ENCODE measurements at regions not wholly inside any gene's neighbourhood (a gene's known extent, or its start where the extent isn't known, plus 50 kb on each side); places are given as distances from the start of the nearest gene placed in this dataset.

GRCh38 chr2:129334128-129334527 is 645.3 kb upstream of the RAB6C start:
- ATAC-seq, result no peak
- no peaks in the 10 kb centered on the region for H3K27me3 Mint-ChIP-seq (ENCODE audit: low read depth)

GRCh38 chr2:129334696-129335410 is 644.6 kb upstream of the RAB6C start:
- Mint-ChIP-seq H3K9me3 (peaks cover 10% of the 10 kb centered on the region; the same call in 1 of the 2 replicates), H3K27me3 (ENCODE audit: low read depth) (no peaks in the 10 kb centered on the region), H3K36me3 (no peaks in the 10 kb centered on the region), H3K27ac (no peak overlapping the region), H3K4me3 (no peak overlapping the region), H3K4me1 (no peaks in the 10 kb centered on the region)
- ChIA-PET CTCF (no interaction called here), POLR2A (no interaction called here)
- TF ChIP-seq SOX15 (CRISPR knock-in tag; IDR thresholded peaks at IDR 0.05) (no peak), JAZF1 (CRISPR knock-in tag; IDR thresholded peaks at IDR 0.05) (no peak), NFATC4 (CRISPR knock-in tag; IDR thresholded peaks at IDR 0.05) (no peak), CREB1 (CRISPR knock-in tag; IDR thresholded peaks at IDR 0.05) (no peak), TEAD4 (CRISPR knock-in tag; IDR thresholded peaks at IDR 0.05) (no peak), SMAD3 (CRISPR knock-in tag; IDR thresholded peaks at IDR 0.05; ENCODE audit: borderline replicate concordance) (no peak), PRDM15 (CRISPR knock-in tag; IDR thresholded peaks at IDR 0.05) (no peak), FOXP4 (CRISPR knock-in tag; IDR thresholded peaks at IDR 0.05) (no peak), MYBL2 (CRISPR knock-in tag; IDR thresholded peaks at IDR 0.05) (no peak)
- TF ChIP-seq, protein P1, sequence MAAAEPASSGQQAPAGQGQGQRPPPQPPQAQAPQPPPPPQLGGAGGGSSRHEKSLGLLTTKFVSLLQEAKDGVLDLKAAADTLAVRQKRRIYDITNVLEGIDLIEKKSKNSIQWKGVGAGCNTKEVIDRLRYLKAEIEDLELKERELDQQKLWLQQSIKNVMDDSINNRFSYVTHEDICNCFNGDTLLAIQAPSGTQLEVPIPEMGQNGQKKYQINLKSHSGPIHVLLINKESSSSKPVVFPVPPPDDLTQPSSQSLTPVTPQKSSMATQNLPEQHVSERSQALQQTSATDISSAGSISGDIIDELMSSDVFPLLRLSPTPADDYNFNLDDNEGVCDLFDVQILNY (CRISPR knock-in tag; IDR thresholded peaks at IDR 0.05), result no peak
- DNase-seq (ENCODE audit: low spot score), result no peak
- no peak for ATAC-seq

More at GRCh38 chr2:129334128-129334527, 645.3 kb upstream of the RAB6C start:
- DNase-seq (ENCODE audit: low spot score), result no peak
- no peak overlapping the region for H3K4me3 Mint-ChIP-seq
- CTCF ChIA-PET, result no interaction called here
- no peak for TF ChIP-seq CREB1 (CRISPR knock-in tag; IDR thresholded peaks at IDR 0.05)
- TF ChIP-seq, protein P2, sequence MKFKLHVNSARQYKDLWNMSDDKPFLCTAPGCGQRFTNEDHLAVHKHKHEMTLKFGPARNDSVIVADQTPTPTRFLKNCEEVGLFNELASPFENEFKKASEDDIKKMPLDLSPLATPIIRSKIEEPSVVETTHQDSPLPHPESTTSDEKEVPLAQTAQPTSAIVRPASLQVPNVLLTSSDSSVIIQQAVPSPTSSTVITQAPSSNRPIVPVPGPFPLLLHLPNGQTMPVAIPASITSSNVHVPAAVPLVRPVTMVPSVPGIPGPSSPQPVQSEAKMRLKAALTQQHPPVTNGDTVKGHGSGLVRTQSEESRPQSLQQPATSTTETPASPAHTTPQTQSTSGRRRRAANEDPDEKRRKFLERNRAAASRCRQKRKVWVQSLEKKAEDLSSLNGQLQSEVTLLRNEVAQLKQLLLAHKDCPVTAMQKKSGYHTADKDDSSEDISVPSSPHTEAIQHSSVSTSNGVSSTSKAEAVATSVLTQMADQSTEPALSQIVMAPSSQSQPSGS (CRISPR knock-in tag; IDR thresholded peaks at IDR 0.05; ENCODE audit: borderline replicate concordance, low read depth), result no peak
- no peak for TF ChIP-seq NFATC4 (CRISPR knock-in tag; IDR thresholded peaks at IDR 0.05)
- TF ChIP-seq, protein P3, sequence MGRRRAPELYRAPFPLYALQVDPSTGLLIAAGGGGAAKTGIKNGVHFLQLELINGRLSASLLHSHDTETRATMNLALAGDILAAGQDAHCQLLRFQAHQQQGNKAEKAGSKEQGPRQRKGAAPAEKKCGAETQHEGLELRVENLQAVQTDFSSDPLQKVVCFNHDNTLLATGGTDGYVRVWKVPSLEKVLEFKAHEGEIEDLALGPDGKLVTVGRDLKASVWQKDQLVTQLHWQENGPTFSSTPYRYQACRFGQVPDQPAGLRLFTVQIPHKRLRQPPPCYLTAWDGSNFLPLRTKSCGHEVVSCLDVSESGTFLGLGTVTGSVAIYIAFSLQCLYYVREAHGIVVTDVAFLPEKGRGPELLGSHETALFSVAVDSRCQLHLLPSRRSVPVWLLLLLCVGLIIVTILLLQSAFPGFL (CRISPR knock-in tag; IDR thresholded peaks at IDR 0.05; ENCODE audit: borderline replicate concordance), result no peak
- TF ChIP-seq SMAD3 (CRISPR knock-in tag; IDR thresholded peaks at IDR 0.05; ENCODE audit: borderline replicate concordance), result no peak
- no peak for TF ChIP-seq KAT7 (CRISPR knock-in tag; IDR thresholded peaks at IDR 0.05; ENCODE audit: borderline replicate concordance)
- no peak for TF ChIP-seq ZNF232 (CRISPR knock-in tag; IDR thresholded peaks at IDR 0.05)
- TF ChIP-seq, protein P1 (CRISPR knock-in tag; IDR thresholded peaks at IDR 0.05), result no peak
- TF ChIP-seq FOXK1 (CRISPR knock-in tag; IDR thresholded peaks at IDR 0.05), result no peak
- no peak for TF ChIP-seq FOXP4 (CRISPR knock-in tag; IDR thresholded peaks at IDR 0.05)
- no peak overlapping the region for H3K27ac Mint-ChIP-seq
- peaks cover 16% of the 10 kb centered on the region for H3K9me3 Mint-ChIP-seq
- POLR2A ChIA-PET, result no interaction called here
- H3K36me3 Mint-ChIP-seq, result 0 out of 2 replicates have a peak, but pooled peaks cover 3% of the 10 kb centered on the region
- H3K4me1 Mint-ChIP-seq, result no peaks in the 10 kb centered on the region
